ENCODE measurements at regions not wholly inside any gene's neighbourhood (a gene's known extent, or its start where the extent isn't known, plus 50 kb on each side); places are given as distances from the start of the nearest gene placed in this dataset.

DNA sequence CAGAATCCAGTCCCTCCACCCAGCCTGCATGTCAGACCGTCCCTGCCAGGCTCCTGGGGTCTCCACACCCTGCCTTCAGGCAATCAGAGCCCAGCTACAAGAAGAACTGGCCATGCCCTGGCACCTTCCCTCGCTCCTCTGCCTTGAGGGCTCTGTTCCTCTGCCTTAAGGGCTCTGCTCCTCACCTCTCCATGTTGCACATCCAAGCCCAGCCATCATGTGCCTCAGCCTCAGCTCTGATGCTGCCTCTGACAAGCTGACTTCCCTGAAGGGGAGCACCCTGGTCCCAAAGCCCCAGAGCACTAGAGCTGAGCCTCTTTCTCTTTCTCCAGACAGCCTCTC lies 50.3 kb upstream of the ANTXRL start:
- TF ChIP-seq, protein P1, sequence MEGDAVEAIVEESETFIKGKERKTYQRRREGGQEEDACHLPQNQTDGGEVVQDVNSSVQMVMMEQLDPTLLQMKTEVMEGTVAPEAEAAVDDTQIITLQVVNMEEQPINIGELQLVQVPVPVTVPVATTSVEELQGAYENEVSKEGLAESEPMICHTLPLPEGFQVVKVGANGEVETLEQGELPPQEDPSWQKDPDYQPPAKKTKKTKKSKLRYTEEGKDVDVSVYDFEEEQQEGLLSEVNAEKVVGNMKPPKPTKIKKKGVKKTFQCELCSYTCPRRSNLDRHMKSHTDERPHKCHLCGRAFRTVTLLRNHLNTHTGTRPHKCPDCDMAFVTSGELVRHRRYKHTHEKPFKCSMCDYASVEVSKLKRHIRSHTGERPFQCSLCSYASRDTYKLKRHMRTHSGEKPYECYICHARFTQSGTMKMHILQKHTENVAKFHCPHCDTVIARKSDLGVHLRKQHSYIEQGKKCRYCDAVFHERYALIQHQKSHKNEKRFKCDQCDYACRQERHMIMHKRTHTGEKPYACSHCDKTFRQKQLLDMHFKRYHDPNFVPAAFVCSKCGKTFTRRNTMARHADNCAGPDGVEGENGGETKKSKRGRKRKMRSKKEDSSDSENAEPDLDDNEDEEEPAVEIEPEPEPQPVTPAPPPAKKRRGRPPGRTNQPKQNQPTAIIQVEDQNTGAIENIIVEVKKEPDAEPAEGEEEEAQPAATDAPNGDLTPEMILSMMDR (conservative IDR thresholded peaks at IDR 0.05; ENCODE audit: low read length): no peak
- no peak for TF ChIP-seq EZH2phosphoT487 (IDR thresholded peaks at IDR 0.05; ENCODE audit: borderline replicate concordance)
- Histone ChIP-seq H2AFZ (ENCODE audit: low read length) (no peak overlapping the region), H3F3A (ENCODE audit: low read depth) (no peaks in the 10 kb centered on the region), H3K4me3 (ENCODE audit: low read length, poor library complexity, severe bottlenecking) (no peak overlapping the region), H3K9me3 (ENCODE audit: insufficient read depth, low read depth, low read length) (0 out of 2 replicates have a peak, but pooled peaks cover 5% of the 10 kb centered on the region), H3K36me3 (ENCODE audit: insufficient read depth, low read length) (0 out of 2 replicates have a peak, but pooled peaks cover 4% of the 10 kb centered on the region), H3K27me3 (ENCODE audit: insufficient read depth, low read length, poor library complexity, severe bottlenecking) (no peaks in the 10 kb centered on the region), H3K4me2 (ENCODE audit: low read depth, low read length, poor library complexity, severe bottlenecking) (no peak overlapping the region), H4K20me1 (ENCODE audit: insufficient read depth, low read length, poor library complexity, severe bottlenecking) (no peaks in the 10 kb centered on the region), H3K9me2 (replicated peaks; ENCODE audit: low read depth, low read length) (no peaks in the 10 kb centered on the region), H3K9ac (ENCODE audit: low read depth, low read length, poor library complexity, severe bottlenecking) (no peak overlapping the region), H3K4me1 (ENCODE audit: insufficient read depth, low read length, poor library complexity, severe bottlenecking) (no peaks in the 10 kb centered on the region), H3K79me2 (ENCODE audit: insufficient read depth, low read length) (no peaks in the 10 kb centered on the region)

DNA sequence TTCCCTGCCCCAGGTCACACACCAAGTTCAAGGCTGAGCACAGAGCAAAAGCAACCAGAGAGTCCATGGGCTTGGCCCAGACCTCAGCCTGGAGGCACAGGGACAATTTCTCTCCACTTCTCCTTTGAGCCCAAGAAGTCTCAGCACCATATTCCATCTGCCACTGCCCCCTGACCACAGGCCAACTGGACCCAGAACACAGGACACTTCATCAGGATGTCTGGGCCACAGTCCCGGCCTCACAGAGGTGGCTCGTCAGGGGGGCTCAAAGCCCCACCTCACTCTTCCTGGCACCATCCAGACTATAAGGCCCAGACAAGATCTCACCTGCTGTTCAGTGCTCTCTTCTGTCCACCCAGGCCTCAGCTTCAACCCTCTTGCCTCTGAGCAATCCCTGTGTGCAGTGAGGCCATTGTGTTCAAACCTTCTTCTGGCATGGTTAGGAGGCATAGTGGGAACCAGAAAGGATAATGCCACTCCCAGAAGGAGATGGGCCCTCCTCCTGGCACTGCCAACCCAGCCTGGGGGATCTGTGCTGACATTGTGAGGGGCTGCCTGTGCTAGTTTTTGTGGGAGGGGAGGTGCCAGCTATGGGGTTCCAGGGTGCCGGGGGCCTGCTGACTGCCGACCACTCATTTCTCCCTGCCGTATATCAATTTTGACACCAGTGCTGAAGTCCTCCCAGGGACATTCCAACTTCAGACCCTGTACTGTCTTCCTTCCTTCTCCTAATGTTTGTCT lies 49.7 kb upstream of the ANTXRL start:
- Histone ChIP-seq H3K27me3 (ENCODE audit: insufficient read depth, low read length, poor library complexity, severe bottlenecking) (no peaks in the 10 kb centered on the region), H3K9me3 (ENCODE audit: insufficient read depth, low read depth, low read length) (peaks cover 11% of the 10 kb centered on the region), H4K20me1 (ENCODE audit: insufficient read depth, low read length, poor library complexity, severe bottlenecking) (no peaks in the 10 kb centered on the region), H3K9ac (ENCODE audit: low read depth, low read length, poor library complexity, severe bottlenecking) (no peak overlapping the region), H3K9me2 (replicated peaks; ENCODE audit: low read depth, low read length) (no peaks in the 10 kb centered on the region), H3F3A (ENCODE audit: low read depth) (no peaks in the 10 kb centered on the region), H3K4me3 (ENCODE audit: low read length, poor library complexity, severe bottlenecking) (no peak overlapping the region), H3K79me2 (ENCODE audit: insufficient read depth, low read length) (no peaks in the 10 kb centered on the region), H2AFZ (ENCODE audit: low read length) (no peak overlapping the region), H3K4me1 (ENCODE audit: insufficient read depth, low read length, poor library complexity, severe bottlenecking) (no peaks in the 10 kb centered on the region), H3K36me3 (ENCODE audit: insufficient read depth, low read length) (0 out of 2 replicates have a peak, but pooled peaks cover 4% of the 10 kb centered on the region), H3K4me2 (ENCODE audit: low read depth, low read length, poor library complexity, severe bottlenecking) (no peak overlapping the region)
- no peak for TF ChIP-seq EZH2phosphoT487 (IDR thresholded peaks at IDR 0.05; ENCODE audit: borderline replicate concordance)
- TF ChIP-seq, protein P1 (conservative IDR thresholded peaks at IDR 0.05; ENCODE audit: low read length): no peak
